Ramos (cell line): ENCODE measurements at regions not wholly inside any gene's neighbourhood (a gene's known extent, or its start where the extent isn't known, plus 50 kb on each side); places are given as distances from the start of the nearest gene placed in this dataset.

Experiments
- in situ Hi-C: fragments of 300-500 bp; cut with MboI; formaldehyde crosslinking; loops from one replicate; pipeline ENCODE4 v1.14.3; 2022; ENCODE audit warnings: low sequenced_read_pairs; ENCODE audit not compliant: unreplicated experiment

- in situ Hi-C loops, result no loop called here
Measured at GRCh38 chr11:32259641-32260081, 168.8 kb downstream of the RCN1 start.

GRCh38 chr11:32262367-32262766 is 171.5 kb downstream of the RCN1 start:
- in situ Hi-C loops, result no loop called here

GRCh38 chr11:32265911-32266310 is 169.4 kb downstream of the WT1 start:
- in situ Hi-C loops, result no loop called here

- in situ Hi-C loops, result no loop called here
Measured at GRCh38 chr11:32266601-32267000, 168.7 kb downstream of the WT1 start.

- in situ Hi-C loops, result no loop called here
Measured at GRCh38 chr11:32267679-32268187, 167.6 kb downstream of the WT1 start.

- in situ Hi-C loops, result no loop called here
Measured at GRCh38 chr11:32273931-32274330, 161.4 kb downstream of the WT1 start.

- in situ Hi-C loops, result no loop called here
Measured at GRCh38 chr11:32279672-32280071, 155.7 kb downstream of the WT1 start.

- in situ Hi-C loops, result no loop called here
Measured at GRCh38 chr11:32280339-32280738, 155.0 kb downstream of the WT1 start.

GRCh38 chr11:32288276-32288675 is 147.1 kb downstream of the WT1 start:
- in situ Hi-C loops, result no loop called here

GRCh38 chr11:32289701-32290100 is 145.6 kb downstream of the WT1 start:
- in situ Hi-C loops, result no loop called here

- in situ Hi-C loops, result no loop called here
Measured at GRCh38 chr11:32290783-32291182, 144.6 kb downstream of the WT1 start.

GRCh38 chr11:32297611-32298011 is 137.7 kb downstream of the WT1 start:
- in situ Hi-C loops, result no loop called here

GRCh38 chr11:32302826-32303225 is 132.5 kb downstream of the WT1 start:
- in situ Hi-C loops, result no loop called here

GRCh38 chr11:32304521-32304920 is 130.8 kb downstream of the WT1 start:
- in situ Hi-C loops, result no loop called here

- in situ Hi-C loops, result no loop called here
Measured at GRCh38 chr11:32305460-32305859, 129.9 kb downstream of the WT1 start.

GRCh38 chr11:32307471-32307870 is 127.9 kb downstream of the WT1 start:
- in situ Hi-C loops, result no loop called here

GRCh38 chr11:32307913-32308312 is 127.4 kb downstream of the WT1 start:
- in situ Hi-C loops, result no loop called here

- in situ Hi-C loops, result loop anchor here (10.0 kb wide), 1 partner anchor 485 kb away; the partner anchor contains the start of gene CCDC73
Measured at GRCh38 chr11:32309530-32310213, 125.7 kb downstream of the WT1 start.

GRCh38 chr11:32310214-32310601 is 125.1 kb downstream of the WT1 start:
- in situ Hi-C loops, result loop anchor here (10.0 kb wide), 1 partner anchor 485 kb away; the partner anchor contains the start of gene CCDC73

GRCh38 chr11:32311346-32312065 is 123.8 kb downstream of the WT1 start:
- in situ Hi-C loops, result loop anchor here (10.0 kb wide), 1 partner anchor 483 kb away; the partner anchor contains the start of gene CCDC73

GRCh38 chr11:32312206-32312817 is 123.0 kb downstream of the WT1 start:
- in situ Hi-C loops, result loop anchor here (10.0 kb wide), 1 partner anchor 482 kb away; the partner anchor contains the start of gene CCDC73
